ENCODE measurements at regions not wholly inside any gene's neighbourhood (a gene's known extent, or its start where the extent isn't known, plus 50 kb on each side); places are given as distances from the start of the nearest gene placed in this dataset.

GRCh38 chr6:100176951-100177710 lies 183.1 kb upstream of the MCHR2 start:
- no peak for DNase-seq (ENCODE audit: low read depth)

- DNase-seq (ENCODE audit: low read depth), result no peak
Measured at GRCh38 chr6:100176311-100176950, 182.4 kb upstream of the MCHR2 start.

- DNase-seq (ENCODE audit: low read depth), result no peak
Measured at GRCh38 chr6:100175814-100176310, 181.8 kb upstream of the MCHR2 start.

GRCh38 chr6:100173211-100173610 lies 179.2 kb upstream of the MCHR2 start:
- no peak for DNase-seq (ENCODE audit: low read depth)

DNA sequence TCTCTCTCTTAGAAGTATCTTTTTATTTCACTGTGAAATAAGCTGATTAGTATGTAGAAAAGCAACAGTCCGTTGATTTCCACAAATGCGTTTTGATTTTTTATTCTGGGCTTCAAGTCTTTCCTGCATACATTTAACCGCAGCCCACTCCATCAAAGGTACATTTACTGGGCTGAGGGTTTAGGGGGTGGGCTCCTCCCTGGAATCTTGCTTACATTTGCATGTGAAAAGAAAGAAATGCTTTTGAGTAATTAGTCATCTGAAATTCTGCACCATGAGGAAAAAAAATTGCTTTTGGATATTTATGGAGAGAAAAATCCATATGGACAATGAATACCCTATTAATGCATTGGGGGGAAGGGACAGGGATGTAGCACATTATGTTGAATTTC lies 178.3 kb upstream of the MCHR2 start:
- no peak for DNase-seq (ENCODE audit: low read depth)

DNA sequence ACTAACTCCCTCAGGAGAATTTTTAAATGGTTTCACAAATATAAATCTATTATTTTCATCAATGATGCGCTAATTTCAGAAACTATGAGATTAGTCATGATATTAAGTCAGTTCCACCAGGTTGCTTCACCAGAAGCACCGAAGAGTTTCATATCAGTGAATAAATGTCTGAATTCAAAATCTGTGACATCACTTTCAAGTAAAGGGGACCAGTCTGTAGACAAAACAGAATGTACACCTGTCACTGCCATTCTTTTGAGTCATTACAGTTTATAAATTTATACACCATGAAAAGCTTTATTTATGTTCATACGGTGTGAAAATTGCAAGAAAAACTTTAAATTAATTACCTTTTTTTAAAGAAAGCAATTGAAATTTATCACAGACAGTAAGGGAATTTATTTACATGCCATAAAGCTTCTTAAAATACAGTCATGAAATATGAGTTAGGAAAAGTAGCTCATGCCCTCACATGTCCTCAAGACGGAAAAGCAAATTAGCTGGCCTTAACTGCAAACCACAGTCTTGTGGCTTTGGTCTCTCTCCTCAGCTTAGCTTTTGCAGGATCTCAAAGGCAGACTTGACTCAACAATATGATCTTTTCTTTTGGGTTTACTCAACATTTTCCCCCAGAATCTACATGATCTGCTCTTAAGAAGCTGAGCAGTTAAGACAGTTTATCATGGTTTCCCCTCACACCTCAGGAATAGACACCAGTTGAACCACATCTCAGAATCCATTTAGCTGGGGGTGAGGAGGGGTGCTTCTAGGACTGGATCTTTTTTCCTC lies 177.7 kb upstream of the MCHR2 start:
- DNase-seq (ENCODE audit: low read depth), result no peak

DNA sequence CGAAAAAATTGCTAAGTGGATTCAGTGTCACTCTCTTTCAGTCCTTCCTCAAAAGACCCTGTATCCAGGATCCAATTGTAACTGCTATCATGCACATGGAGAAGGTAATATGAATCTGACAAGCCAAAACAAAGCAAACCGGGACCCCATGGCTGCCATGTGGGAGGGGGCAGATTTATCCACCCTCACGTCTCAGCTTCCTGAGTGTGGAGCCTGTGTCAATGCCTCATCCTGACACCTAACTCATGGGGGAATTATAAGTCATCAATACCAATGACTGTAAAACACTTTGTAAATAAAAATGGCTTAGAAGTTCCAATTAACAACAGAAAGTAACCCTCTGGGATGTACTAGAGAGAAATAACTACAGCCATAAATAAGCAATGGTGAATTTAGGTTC lies 174.1 kb upstream of the MCHR2 start:
- no peak for DNase-seq (ENCODE audit: low read depth)

DNA sequence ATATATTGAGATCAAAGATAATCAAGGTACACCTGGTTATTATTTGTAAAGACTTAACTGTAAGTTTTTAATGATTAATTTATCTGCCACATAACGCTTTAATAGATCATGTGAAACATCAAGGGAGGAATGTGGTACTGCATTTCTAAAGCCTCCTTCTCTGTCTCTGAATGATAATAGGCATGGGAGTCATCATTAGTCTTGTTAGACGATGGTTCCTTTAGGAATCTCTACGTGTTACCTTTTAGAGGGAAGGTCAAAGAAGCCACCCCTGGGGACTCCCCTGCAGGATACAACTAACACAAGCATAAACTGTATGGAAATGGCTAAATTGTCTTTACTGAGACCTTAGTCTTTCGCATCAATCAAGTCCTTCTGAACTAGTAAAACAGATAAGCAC lies 173.6 kb upstream of the MCHR2 start:
- DNase-seq (ENCODE audit: low read depth), result no peak

GRCh38 chr6:100166956-100167355 lies 172.9 kb upstream of the MCHR2 start:
- no peak for DNase-seq (ENCODE audit: low read depth)

DNA sequence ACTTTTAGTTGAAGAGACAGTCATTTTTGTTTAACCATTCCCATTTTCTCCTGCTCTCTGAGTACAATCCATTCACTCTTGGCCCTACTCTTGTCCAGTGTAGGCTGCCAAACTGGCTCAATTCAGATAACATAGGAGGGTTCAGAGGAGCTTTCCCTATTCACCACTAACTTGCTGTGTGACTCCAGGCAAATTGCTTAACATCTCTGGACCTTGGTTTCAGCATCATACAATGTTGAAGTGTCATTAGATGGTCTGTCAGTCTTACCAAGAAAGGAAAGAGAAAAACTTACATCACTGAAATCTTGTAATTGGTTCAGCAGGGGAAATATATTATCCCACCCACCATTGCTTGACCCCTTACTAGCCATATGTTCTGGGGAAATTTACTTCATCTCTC lies 171.4 kb upstream of the MCHR2 start:
- DNase-seq (ENCODE audit: low read depth), result no peak

GRCh38 chr6:100163035-100163434 lies 169.0 kb upstream of the MCHR2 start:
- DNase-seq (ENCODE audit: low read depth), result no peak

DNA sequence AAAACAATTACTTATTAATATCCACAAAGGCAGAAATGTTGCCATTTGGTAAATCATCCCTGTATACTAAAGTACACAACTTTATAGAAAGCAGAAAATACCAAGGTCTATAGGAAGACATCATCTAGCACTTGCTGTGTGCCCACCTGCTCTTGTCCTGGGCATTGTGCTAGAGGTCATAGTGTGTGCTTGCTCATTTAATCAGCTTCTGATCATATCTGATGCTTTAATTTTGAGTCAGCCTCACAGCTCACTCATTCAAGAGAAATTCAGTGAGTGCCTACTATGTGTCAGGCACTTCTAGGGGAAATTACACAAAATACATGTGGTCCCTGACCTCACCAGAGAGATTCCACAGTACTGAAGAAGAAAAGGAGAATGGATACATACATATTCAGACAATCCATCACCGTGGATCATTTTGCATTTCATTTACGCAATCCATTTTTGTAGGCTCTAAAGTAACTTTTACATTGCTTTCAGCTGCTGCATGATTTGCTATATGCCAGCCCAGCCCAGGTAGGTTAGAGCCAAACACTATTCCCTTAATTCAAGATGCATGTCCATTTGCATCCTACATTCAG lies 167.9 kb upstream of the MCHR2 start:
- DNase-seq (ENCODE audit: low read depth), result no peak

DNA sequence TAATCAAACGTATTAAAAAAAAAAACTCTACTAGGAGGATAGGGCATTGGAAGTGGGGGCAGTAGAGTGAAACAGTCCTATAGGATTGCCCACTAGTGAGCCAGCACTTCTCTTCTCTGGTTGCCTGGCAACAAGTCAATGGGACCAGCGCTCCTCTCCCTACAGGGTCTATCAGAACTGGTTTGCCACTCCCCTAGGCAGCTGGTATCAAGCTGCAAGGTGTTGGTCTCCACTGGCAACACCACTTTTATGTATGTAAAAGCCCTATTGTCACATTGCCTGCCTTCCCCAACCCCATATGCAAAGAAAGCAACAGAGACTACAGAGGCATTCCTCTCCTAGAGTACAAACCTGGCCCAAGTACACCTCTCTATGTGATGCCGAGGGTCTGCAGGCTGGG lies 166.9 kb upstream of the MCHR2 start:
- no peak for DNase-seq (ENCODE audit: low read depth)

DNA sequence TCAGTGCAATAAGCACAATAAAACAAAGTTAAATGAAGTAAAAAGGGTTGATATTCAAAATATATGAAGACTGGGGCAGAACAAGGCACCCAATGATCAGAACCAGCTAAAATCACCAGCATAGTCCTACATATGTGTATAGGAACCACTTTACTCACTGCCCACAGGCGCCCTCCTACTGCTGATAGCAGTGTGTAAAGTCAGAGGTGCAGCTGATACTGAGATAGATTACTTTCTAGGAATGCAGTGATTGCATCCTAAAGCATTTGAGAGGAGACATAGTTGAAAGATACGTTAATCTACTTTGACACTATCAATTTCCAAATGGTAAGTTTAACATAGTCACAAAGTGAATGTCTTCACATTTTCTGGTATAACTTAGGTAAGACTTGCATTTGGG lies 161.1 kb upstream of the MCHR2 start:
- no peak for DNase-seq (ENCODE audit: low read depth)

DNA sequence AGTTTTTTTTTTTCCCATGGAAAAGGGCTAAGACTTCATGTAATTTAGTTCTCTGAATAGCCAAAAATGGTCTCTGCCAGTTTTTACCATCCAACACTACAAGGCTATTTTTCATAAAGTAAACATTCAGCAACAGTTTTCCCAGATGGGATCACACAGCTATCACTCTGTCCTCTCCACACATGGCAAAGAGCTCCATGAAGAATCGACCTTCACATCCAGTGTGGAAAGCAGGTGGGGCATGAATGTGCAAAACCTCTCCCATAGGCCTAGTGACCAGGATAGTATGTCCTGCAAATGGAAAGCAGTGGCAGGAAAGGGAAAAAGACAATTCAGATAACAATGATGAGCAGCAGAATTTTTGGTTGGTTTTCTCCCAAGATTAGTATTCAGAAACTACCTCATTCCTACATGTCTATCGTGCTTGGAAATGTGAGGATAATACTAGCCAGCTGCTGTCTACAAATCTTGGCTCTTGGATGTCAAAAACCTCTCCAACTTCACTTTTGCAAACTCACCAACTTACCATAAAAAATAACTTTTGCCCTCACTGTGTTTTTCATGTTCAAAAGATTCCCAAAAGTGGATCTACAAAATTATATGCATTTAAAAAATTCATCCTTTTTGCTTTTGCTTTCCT lies 159.7 kb upstream of the MCHR2 start:
- no peak for DNase-seq (ENCODE audit: low read depth)

- no peak for DNase-seq (ENCODE audit: low read depth)
Measured at GRCh38 chr6:100152201-100152600, 158.2 kb upstream of the MCHR2 start.

DNA sequence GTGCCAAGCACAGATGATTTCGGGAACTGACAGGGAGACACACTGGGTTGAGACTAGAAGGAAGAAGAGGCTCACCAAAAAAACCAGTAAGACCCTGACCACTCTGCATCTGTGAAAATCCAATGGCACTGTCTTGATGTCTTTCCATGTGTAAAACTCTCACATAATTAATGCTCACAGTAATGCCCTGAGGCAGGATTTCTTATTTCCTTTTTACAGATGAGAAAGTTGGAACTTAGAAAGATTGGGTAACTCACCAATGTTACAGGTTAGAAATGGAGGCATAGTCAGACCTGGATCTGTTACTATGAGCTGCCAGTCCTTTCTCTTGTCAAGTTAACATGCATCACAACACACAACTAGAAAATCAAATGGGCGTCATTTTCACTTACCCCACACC lies 151.0 kb upstream of the MCHR2 start:
- DNase-seq (ENCODE audit: low read depth), result no peak

GRCh38 chr6:100138346-100139022 lies 144.5 kb upstream of the MCHR2 start:
- DNase-seq (ENCODE audit: low read depth), result no peak

DNA sequence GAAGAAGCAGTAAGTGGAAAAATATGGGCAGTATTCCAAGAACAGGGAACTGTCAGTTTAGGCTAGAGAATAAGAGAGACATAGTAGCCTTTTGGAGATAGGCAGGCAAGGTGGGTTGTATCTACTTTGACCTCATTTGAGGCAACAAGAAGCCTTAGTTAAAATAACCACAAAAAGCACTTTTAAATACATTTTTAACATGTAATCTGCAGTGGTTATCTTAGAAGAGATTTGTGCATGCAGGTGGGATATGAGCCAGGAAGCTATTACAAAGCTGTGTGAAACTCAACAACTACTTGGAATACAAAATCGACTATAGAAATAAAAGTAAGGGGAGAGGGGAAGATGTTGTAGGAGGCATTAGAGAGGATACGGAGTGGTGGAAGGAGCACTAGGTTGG lies 143.7 kb upstream of the MCHR2 start:
- DNase-seq (ENCODE audit: low read depth), result no peak

DNA sequence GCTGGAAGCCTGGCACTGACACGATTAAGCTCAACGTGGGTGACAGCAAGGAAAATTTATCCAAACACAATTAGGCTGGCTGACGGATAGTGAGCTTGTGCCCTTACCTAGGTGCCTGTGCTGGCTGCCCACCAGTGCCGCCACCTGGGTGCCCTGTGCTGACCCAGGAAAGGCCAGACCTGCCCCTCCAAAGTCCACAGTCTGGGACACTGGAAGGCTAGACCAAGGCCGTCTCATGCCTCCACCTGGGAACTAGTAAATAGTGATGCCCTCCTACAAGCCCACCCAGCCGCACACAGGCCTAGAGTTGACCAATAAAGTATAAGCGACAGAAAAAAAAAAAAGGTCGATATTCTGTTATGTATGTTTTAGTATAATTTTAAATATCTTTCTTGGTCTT lies 142.6 kb upstream of the MCHR2 start:
- DNase-seq (ENCODE audit: low read depth), result no peak

- no peak for DNase-seq (ENCODE audit: low read depth)
Measured at GRCh38 chr6:100135977-100136376, 142.0 kb upstream of the MCHR2 start.

DNA sequence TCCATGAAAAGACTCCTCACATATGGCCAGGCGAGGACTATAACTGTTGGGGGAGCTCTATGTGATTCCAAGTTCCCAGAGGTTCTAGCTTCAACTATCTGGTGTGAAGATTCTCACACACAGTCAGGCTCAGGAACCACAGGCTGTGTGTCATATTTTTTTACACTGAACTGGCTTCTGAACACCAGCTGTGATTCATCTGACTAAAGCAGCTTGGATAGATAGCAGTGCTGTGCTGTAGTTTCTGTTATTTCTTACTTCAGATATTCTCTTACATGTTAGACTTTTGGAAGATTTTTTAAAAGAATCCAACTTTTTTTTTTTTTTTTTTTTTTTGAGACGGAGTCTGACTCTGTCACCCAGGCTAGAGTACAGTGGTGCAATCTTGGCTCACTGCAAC lies 140.7 kb upstream of the MCHR2 start:
- DNase-seq (ENCODE audit: low read depth), result no peak
